ENCODE measurements at regions not wholly inside any gene's neighbourhood (a gene's known extent, or its start where the extent isn't known, plus 50 kb on each side); places are given as distances from the start of the nearest gene placed in this dataset.

GRCh38 chr6:165944002-165944466, 223.6 kb downstream of the TBXT start:
- DNase-seq: no peak

- no peak for DNase-seq
These were observed 225.9 kb downstream of the TBXT start for GRCh38 chr6:165941786-165942185.

GRCh38 chr6:165941249-165941775, 226.3 kb downstream of the TBXT start:
- DNase-seq: no peak

- no peak for DNase-seq
These were observed 227.3 kb downstream of the TBXT start for GRCh38 chr6:165940366-165940765.

GRCh38 chr6:165939601-165940290, 227.9 kb downstream of the TBXT start:
- DNase-seq: no peak

- no peak for DNase-seq
These were observed 228.6 kb downstream of the TBXT start for GRCh38 chr6:165939047-165939446.

- DNase-seq: no peak
These were observed 229.9 kb downstream of the TBXT start for GRCh38 chr6:165937564-165938358.

- no peak for DNase-seq
These were observed 231.0 kb downstream of the TBXT start for GRCh38 chr6:165936660-165937059.

GRCh38 chr6:165936096-165936495, 231.6 kb downstream of the TBXT start:
- DNase-seq: no peak

- no peak for DNase-seq
These were observed 236.0 kb downstream of the TBXT start for GRCh38 chr6:165931675-165932074.

- DNase-seq: no peak
These were observed 236.9 kb downstream of the TBXT start for GRCh38 chr6:165930668-165931214.

- no peak for DNase-seq
These were observed 238.0 kb downstream of the TBXT start for GRCh38 chr6:165929607-165930006.

- no peak for DNase-seq
These were observed 241.3 kb downstream of the TBXT start for GRCh38 chr6:165926378-165926777.

- DNase-seq: no peak
These were observed 242.0 kb downstream of the TBXT start for GRCh38 chr6:165925474-165926156.

GRCh38 chr6:165922309-165922794, 245.3 kb downstream of the TBXT start:
- no peak for DNase-seq

GRCh38 chr6:165920896-165921671, 246.6 kb downstream of the TBXT start:
- DNase-seq: no peak

GRCh38 chr6:165917576-165917975, 250.1 kb downstream of the TBXT start:
- no peak for DNase-seq

GRCh38 chr6:165915022-165915770, 252.2 kb upstream of the PDE10A start:
- DNase-seq: no peak

GRCh38 chr6:165913676-165914570, 250.9 kb upstream of the PDE10A start:
- no peak for DNase-seq

Measured in retina (tissue), 1 donor.